ENCODE measurements at regions not wholly inside any gene's neighbourhood (a gene's known extent, or its start where the extent isn't known, plus 50 kb on each side); places are given as distances from the start of the nearest gene placed in this dataset.
A peak's percentile ranks its signal among the peaks of the same experiment; 100 is the strongest.

DNA sequence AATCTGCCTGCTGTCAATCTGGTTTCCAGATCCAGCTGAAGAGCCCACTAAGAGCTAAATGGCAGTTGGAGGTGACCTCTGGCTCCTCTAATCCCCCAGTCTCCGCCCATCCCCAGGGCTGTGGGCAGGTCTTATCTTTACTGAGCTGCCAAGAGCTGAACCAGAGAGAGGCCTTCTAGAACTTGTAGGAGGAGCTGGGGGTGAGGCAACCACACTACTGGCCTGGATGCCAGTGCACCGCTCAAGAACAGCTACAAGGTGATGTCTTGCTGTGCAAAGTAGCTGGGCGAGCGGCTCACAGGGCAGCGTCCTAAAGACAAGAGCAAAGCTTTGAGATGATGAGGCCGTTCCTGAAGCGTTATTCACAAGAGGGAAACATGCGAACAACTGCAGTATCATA lies 374.6 kb downstream of the CTTN start:
- Mint-ChIP-seq H3K9me3 (peaks cover 0 to 2% of the 10 kb centered on the region in 2 experiments; a peak in 3 of 5 replicates), H3K27ac (no peak overlapping the region; a peak in 1 of 7 replicates), H3K27me3 (ENCODE audit: low read depth) (no peaks in the 10 kb centered on the region; the same call in 1 of the 2 replicates), H3K4me1 (peaks cover 9 to 11% of the 10 kb centered on the region in 2 experiments), H3K4me3 (no peak overlapping the region), H3K36me3 (ENCODE audit: insufficient read depth in 1 of 3, low read depth in 3 of 3) (peaks cover 2 to 24% (median 12%) of the 10 kb centered on the region in 3 experiments; a peak in 5 of 7 replicates)
- Histone ChIP-seq H2BK20ac (ENCODE audit: low read depth, low read length, poor library complexity, severe bottlenecking) (no peak overlapping the region), H3K4ac (ENCODE audit: low read depth, low read length) (no peak overlapping the region), H3K23me2 (ENCODE audit: insufficient read length, low read depth, low read length, poor library complexity, severe bottlenecking) (no peaks in the 10 kb centered on the region), H3K27ac (ENCODE audit: insufficient read length, low read depth, low read length) (no peak overlapping the region), H3K56ac (ENCODE audit: insufficient read length, low read depth, low read length) (no peak overlapping the region), H2BK120ac (ENCODE audit: low read depth, low read length, poor library complexity, severe bottlenecking) (no peak overlapping the region), H3K79me1 (ENCODE audit: insufficient read depth, low read depth, low read length, poor library complexity, severe bottlenecking) (no peaks in the 10 kb centered on the region), H3K9me3 (ENCODE audit: control insufficient read depth, low read depth, low read length) (no peaks in the 10 kb centered on the region), H2BK5ac (ENCODE audit: insufficient read length, low read length) (no peak overlapping the region), H2AFZ (ENCODE audit: low read length) (no peak overlapping the region), H2BK12ac (ENCODE audit: insufficient read length, low read depth, low read length) (no peak overlapping the region), H4K5ac (ENCODE audit: insufficient read length, low read depth, low read length) (no peak overlapping the region), H3K14ac (ENCODE audit: insufficient read depth, low read length) (0 out of 2 replicates have a peak overlapping the region, but pooled peaks have one; percentile 8), H3K18ac (ENCODE audit: insufficient read length, low read depth, low read length) (no peak overlapping the region), H3K23ac (ENCODE audit: insufficient read length, low read depth, low read length) (no peak overlapping the region), H3K79me2 (ENCODE audit: insufficient read depth, low read length) (no peaks in the 10 kb centered on the region), H2BK15ac (ENCODE audit: low read depth, low read length) (no peak overlapping the region), H2AK5ac (ENCODE audit: insufficient read length, low read length) (no peak overlapping the region), H3K4me2 (ENCODE audit: insufficient read depth, insufficient read length, low read length) (no peak overlapping the region), H3K4me1 (ENCODE audit: insufficient read depth, low read length) (peaks cover 3% of the 10 kb centered on the region; the same call in 1 of the 2 replicates), H3K9ac (ENCODE audit: extremely low read depth, insufficient read length, low read length) (no peak overlapping the region), H4K20me1 (ENCODE audit: control insufficient read depth, insufficient read depth, insufficient read length) (no peaks in the 10 kb centered on the region), H4K91ac (ENCODE audit: insufficient read length, low read depth, low read length) (no peak overlapping the region), H3K27me3 (ENCODE audit: insufficient read depth, low read length) (no peaks in the 10 kb centered on the region), H4K8ac (replicated peaks; ENCODE audit: insufficient read length, low read depth, low read length) (no peak overlapping the region), H3T11ph (ENCODE audit: low read length) (no peak overlapping the region)
- no CpG with 5 or more reads among the region's 8 CpGs for WGBS (ENCODE audit: extremely low coverage, insufficient read length, low lambda C conversion rate)
- DNase-seq, result no peak
- TF ChIP-seq, protein P1, sequence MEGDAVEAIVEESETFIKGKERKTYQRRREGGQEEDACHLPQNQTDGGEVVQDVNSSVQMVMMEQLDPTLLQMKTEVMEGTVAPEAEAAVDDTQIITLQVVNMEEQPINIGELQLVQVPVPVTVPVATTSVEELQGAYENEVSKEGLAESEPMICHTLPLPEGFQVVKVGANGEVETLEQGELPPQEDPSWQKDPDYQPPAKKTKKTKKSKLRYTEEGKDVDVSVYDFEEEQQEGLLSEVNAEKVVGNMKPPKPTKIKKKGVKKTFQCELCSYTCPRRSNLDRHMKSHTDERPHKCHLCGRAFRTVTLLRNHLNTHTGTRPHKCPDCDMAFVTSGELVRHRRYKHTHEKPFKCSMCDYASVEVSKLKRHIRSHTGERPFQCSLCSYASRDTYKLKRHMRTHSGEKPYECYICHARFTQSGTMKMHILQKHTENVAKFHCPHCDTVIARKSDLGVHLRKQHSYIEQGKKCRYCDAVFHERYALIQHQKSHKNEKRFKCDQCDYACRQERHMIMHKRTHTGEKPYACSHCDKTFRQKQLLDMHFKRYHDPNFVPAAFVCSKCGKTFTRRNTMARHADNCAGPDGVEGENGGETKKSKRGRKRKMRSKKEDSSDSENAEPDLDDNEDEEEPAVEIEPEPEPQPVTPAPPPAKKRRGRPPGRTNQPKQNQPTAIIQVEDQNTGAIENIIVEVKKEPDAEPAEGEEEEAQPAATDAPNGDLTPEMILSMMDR (conservative IDR thresholded peaks at IDR 0.05), result no peak
